Transverse colon (tissue), 3 donors: ENCODE measurements at regions not wholly inside any gene's neighbourhood (a gene's known extent, or its start where the extent isn't known, plus 50 kb on each side); places are given as distances from the start of the nearest gene placed in this dataset.

Source experiments
- EP300 ChIP-seq: sonication (generic); formaldehyde crosslinking; IDR thresholded peaks from one replicate; pipeline ENCODE4 v1.6.1; 2017; ENCODE audit warnings: antibody characterized with exemption, low read depth
- POLR2A ChIP-seq: fragments of 450-650 bp; IDR thresholded peaks from one replicate; pipeline ENCODE4 v1.6.1; 2016; ENCODE audit warnings: antibody characterized with exemption, mild to moderate bottlenecking, moderate library complexity
- TF ChIP-seq, protein P1 (sequence below), 5 experiments: fragments of 200-600 bp in 3 of 5; fragments of 450-650 bp in 2 of 5; sonication (generic) in 3 of 5; IDR thresholded peaks; 1 replicate in 2 of 5; 2 replicates in 3 of 5; pipeline ENCODE4 v1.5.1; 2016 to 2017; ENCODE audit warnings: antibody characterized with exemption in 5 of 5, inconsistent platforms in 3 of 5, mild to moderate bottlenecking in 2 of 5, moderate library complexity in 1 of 5

DNA sequence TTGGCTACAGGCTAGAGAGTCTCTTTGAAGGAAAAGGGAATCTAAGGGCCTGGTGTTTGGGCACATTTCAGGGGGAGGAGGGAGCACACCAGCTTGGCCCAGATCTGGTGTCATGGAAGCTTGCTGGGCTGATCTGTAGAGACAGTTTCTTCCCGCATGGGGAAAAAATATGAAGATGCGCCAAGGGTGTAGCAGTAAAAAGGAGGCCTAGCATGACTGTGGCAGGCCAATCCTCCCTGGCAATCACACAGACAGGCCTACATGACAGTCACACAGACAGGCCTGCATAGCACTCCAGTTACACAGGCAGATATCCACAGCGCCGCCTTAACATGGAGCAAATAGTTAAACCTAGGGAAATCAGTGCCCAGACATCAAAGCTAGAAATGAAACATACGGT lies 123.6 kb upstream of the KIF5B start:
- TF ChIP-seq, protein P1, sequence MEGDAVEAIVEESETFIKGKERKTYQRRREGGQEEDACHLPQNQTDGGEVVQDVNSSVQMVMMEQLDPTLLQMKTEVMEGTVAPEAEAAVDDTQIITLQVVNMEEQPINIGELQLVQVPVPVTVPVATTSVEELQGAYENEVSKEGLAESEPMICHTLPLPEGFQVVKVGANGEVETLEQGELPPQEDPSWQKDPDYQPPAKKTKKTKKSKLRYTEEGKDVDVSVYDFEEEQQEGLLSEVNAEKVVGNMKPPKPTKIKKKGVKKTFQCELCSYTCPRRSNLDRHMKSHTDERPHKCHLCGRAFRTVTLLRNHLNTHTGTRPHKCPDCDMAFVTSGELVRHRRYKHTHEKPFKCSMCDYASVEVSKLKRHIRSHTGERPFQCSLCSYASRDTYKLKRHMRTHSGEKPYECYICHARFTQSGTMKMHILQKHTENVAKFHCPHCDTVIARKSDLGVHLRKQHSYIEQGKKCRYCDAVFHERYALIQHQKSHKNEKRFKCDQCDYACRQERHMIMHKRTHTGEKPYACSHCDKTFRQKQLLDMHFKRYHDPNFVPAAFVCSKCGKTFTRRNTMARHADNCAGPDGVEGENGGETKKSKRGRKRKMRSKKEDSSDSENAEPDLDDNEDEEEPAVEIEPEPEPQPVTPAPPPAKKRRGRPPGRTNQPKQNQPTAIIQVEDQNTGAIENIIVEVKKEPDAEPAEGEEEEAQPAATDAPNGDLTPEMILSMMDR (IDR thresholded peaks at IDR 0.05), result no peak
- TF ChIP-seq EP300 (no peak), POLR2A (no peak)
